ENCODE measurements at regions not wholly inside any gene's neighbourhood (a gene's known extent, or its start where the extent isn't known, plus 50 kb on each side); places are given as distances from the start of the nearest gene placed in this dataset.

GRCh38 chr10:113411456-113411855 is 141.4 kb upstream of the HABP2 start:
- TF ChIP-seq CTCF (IDR thresholded peaks at IDR 0.05) (no peak), TCF7L2 (IDR thresholded peaks at IDR 0.05; ENCODE audit: low read depth, low read length) (no peak), POLR2AphosphoS5 (IDR thresholded peaks at IDR 0.05; ENCODE audit: low read depth, low read length) (no peak)
- TF ChIP-seq, protein P1, sequence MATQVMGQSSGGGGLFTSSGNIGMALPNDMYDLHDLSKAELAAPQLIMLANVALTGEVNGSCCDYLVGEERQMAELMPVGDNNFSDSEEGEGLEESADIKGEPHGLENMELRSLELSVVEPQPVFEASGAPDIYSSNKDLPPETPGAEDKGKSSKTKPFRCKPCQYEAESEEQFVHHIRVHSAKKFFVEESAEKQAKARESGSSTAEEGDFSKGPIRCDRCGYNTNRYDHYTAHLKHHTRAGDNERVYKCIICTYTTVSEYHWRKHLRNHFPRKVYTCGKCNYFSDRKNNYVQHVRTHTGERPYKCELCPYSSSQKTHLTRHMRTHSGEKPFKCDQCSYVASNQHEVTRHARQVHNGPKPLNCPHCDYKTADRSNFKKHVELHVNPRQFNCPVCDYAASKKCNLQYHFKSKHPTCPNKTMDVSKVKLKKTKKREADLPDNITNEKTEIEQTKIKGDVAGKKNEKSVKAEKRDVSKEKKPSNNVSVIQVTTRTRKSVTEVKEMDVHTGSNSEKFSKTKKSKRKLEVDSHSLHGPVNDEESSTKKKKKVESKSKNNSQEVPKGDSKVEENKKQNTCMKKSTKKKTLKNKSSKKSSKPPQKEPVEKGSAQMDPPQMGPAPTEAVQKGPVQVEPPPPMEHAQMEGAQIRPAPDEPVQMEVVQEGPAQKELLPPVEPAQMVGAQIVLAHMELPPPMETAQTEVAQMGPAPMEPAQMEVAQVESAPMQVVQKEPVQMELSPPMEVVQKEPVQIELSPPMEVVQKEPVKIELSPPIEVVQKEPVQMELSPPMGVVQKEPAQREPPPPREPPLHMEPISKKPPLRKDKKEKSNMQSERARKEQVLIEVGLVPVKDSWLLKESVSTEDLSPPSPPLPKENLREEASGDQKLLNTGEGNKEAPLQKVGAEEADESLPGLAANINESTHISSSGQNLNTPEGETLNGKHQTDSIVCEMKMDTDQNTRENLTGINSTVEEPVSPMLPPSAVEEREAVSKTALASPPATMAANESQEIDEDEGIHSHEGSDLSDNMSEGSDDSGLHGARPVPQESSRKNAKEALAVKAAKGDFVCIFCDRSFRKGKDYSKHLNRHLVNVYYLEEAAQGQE (IDR thresholded peaks at IDR 0.05; ENCODE audit: insufficient read depth in 1 of 2, low read depth in 2 of 2, low read length in 1 of 2): no peak
